ENCODE measurements at regions not wholly inside any gene's neighbourhood (a gene's known extent, or its start where the extent isn't known, plus 50 kb on each side); places are given as distances from the start of the nearest gene placed in this dataset.
"Not testable (repeated sequence)": the region's sequence is repeated elsewhere in the genome, so short reads cannot be mapped to it uniquely, and the experiment has no call there.

DNA sequence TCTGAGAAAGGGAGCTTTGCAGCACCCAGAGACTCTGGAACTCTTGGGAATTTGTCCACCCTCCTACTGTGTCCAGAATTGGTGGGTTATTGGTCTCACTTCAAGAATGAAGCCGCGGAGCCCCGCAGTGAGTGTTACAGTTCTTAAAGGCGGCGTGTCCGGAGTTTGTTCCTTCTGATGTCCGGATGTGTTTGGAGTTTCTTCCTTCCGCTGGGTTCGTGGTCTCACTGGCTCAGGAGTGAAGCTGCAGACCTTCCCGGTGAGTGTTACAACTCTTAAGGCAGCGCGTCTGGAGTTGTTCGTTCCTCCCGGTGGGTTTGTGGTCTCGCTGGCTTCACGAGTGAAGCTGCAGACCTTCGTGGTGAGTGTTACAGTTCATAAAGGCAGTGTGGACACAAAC is 824.7 kb downstream of the LRRTM4 start:
- not testable (repeated sequence) for H3K4me3 ChIP-seq (ENCODE audit: low read depth, low read length)

DNA sequence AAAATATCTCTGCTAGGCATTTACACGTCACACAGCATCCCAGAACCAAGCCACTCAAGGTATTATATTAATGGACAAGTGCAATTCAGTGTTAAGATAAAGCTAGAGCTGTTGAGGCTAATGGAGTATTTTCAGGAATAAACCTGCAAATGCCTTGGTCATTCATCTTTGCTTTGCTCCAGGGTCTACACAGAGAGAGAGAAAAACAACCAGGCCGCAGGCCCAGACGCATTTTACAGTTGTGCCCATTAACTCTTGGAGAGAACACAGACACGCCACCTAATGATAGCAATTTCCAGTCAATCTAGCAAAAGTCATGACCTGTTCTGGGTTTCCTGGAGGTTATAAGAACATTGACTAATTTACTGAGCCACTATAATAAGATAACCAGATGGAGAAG is 829.3 kb downstream of the LRRTM4 start:
- TF ChIP-seq, protein P1, sequence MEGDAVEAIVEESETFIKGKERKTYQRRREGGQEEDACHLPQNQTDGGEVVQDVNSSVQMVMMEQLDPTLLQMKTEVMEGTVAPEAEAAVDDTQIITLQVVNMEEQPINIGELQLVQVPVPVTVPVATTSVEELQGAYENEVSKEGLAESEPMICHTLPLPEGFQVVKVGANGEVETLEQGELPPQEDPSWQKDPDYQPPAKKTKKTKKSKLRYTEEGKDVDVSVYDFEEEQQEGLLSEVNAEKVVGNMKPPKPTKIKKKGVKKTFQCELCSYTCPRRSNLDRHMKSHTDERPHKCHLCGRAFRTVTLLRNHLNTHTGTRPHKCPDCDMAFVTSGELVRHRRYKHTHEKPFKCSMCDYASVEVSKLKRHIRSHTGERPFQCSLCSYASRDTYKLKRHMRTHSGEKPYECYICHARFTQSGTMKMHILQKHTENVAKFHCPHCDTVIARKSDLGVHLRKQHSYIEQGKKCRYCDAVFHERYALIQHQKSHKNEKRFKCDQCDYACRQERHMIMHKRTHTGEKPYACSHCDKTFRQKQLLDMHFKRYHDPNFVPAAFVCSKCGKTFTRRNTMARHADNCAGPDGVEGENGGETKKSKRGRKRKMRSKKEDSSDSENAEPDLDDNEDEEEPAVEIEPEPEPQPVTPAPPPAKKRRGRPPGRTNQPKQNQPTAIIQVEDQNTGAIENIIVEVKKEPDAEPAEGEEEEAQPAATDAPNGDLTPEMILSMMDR (IDR thresholded peaks at IDR 0.05; ENCODE audit: low read depth, low read length), result no peak
- H3K4me3 ChIP-seq (ENCODE audit: low read depth, low read length), result no peak overlapping the region

- TF ChIP-seq, protein P1 (IDR thresholded peaks at IDR 0.05; ENCODE audit: low read depth, low read length), result no peak
- no peak overlapping the region for H3K4me3 ChIP-seq (ENCODE audit: low read depth, low read length)
Measured at GRCh38 chr2:76688732-76689131, 833.4 kb downstream of the LRRTM4 start.

DNA sequence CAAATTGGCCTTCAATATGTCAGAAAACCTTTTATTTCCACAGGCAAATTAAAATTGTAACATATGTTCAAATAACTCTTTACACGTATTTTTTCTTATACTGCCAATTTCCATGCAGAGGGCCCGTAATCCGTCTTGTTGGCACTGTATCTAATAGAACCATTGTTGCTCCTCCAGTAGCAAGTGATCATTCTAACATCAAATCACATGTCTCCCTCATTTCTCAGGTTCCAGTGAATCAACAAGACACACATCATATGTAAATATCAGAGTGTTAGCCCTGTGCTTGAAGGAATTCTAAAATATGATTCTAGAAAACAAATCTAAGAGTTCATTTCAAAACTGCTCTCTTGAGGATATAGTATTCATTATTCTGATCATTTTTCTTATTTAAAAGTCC is 834.3 kb downstream of the LRRTM4 start:
- TF ChIP-seq, protein P1 (IDR thresholded peaks at IDR 0.05; ENCODE audit: low read depth, low read length), result no peak
- no peak overlapping the region for H3K4me3 ChIP-seq (ENCODE audit: low read depth, low read length)

DNA sequence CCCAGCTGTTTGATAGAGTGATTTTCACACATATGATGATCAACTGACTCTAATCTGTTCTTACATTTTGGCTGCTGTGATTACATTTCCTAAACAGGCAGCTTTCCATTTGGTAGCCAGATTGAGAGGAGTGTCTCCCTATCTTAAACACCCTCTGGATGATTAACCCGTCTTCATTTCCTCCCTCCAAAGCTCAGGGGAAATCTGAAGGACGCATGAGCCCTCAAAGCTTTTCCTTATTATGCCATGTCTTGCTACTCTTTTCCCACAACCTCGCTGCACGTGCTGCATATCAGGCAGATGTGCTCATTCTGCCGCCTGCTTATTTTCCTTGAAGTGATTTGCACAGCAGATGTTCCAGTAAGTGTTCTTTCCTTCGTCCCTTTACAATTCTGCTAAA is 837.4 kb downstream of the LRRTM4 start:
- TF ChIP-seq, protein P1 (IDR thresholded peaks at IDR 0.05; ENCODE audit: low read depth, low read length), result no peak
- no peak overlapping the region for H3K4me3 ChIP-seq (ENCODE audit: low read depth, low read length)

DNA sequence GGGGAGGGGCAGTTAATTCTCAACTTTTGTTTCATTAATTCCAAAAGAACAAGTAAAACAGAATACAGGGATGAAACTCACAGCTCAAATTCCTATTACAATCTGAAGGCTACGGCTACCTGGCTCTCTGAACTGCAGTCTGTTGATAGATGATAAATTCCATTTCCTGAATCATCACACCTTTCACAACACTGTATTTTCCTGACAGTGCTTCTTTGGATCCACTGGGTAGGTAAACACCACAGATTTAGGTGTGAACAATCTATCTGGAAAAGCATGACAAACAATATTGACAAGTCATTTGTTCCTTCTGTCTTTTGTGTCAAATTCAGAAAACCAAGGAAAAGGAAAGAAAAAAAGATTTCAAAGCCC is 843.2 kb downstream of the LRRTM4 start:
- TF ChIP-seq, protein P1 (IDR thresholded peaks at IDR 0.05; ENCODE audit: low read depth, low read length), result no peak
- no peak overlapping the region for H3K4me3 ChIP-seq (ENCODE audit: low read depth, low read length)

GRCh38 chr2:76678383-76679024 is 843.7 kb downstream of the LRRTM4 start:
- no peak overlapping the region for H3K4me3 ChIP-seq (ENCODE audit: low read depth, low read length)

More at GRCh38 chr2:76678383-76679024, 843.7 kb downstream of the LRRTM4 start:
- TF ChIP-seq, protein P1 (IDR thresholded peaks at IDR 0.05; ENCODE audit: low read depth, low read length), result no peak

All from WI38 (cell line).